Glomerular visceral epithelial cell (primary cell): ENCODE measurements at regions not wholly inside any gene's neighbourhood (a gene's known extent, or its start where the extent isn't known, plus 50 kb on each side); places are given as distances from the start of the nearest gene placed in this dataset.
"Not testable (repeated sequence)": the region's sequence is repeated elsewhere in the genome, so short reads cannot be mapped to it uniquely, and the experiment has no call there.

Experiments used
- DNase-seq: peaks from one replicate; pipeline ENCODE4 v3.0.0-alpha.2; 2016; ENCODE audit errors: extremely low spot score

DNA sequence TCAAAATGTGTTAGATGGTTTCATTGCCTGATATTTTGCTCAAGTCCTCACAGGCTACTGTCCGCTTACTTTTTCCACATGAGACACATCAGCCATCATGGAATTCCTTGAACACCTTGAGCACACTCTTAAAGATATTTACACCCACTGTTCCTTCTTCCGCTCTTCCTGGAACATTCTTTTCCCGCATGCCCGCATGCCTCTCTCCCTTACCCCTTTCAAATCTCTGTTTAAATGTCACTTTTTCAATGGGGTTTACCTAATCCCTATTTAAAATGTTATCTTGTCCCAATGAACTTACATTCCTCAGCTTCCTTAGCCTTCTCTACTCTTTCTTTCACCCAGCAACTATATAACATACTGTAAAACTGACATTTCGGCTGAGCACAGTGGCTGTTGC is 503.3 kb upstream of the PTCHD4 start:
- no peak for DNase-seq

DNA sequence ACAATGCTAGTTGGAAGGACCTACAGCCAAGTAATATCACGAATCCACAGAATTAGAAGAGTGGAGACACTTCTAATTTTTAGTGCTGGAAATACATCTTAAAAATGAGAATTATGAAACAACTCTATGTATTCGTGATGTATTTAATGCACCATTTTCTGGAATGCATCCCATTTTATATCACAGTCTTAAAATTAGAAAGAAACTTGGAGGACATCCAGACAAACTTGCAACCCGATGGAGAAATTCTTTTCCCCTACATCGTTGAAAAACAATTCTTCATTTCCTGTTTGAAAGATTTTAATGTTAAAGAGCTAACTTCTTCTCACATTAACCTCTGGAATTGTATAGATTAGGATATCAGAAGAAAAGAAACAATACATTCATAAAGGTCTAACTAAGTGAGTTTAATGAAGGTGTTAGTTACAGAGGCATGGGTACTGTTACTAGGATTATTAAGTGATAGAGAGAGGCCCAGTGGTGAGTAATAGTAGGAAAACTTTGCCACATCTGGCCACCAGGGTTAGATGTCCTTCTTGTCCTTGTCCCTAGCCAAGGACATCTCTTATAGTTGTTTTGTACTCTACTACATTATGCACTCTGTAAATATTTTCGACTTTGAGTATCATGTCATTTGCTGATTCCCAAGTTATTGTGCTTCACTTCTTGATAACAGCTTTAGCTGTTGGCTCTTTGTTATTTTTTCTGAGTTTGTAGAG is 502.4 kb upstream of the PTCHD4 start:
- DNase-seq = no peak

- DNase-seq = no peak
Measured at GRCh38 chr6:48611332-48611731, 500.3 kb upstream of the PTCHD4 start.

DNA sequence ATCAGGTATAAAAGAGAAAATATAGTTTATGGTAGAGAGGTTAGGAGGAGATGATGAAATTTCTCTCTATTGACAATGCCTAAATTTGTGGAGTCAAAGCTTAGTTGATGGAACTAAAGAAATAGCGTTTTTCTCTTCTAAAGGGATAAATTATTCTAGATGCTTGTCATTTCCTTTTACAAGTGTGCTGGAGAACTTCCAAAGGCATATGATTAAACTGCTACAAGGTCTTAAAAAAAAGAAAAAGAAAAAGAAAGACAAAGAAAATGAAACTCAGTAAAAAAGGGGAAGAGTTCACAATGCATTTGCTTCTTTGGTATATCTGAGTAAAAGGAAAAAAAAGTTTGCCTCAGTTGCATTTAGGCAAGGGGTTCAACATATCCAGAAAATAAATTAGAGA is 499.8 kb upstream of the PTCHD4 start:
- DNase-seq = no peak

DNA sequence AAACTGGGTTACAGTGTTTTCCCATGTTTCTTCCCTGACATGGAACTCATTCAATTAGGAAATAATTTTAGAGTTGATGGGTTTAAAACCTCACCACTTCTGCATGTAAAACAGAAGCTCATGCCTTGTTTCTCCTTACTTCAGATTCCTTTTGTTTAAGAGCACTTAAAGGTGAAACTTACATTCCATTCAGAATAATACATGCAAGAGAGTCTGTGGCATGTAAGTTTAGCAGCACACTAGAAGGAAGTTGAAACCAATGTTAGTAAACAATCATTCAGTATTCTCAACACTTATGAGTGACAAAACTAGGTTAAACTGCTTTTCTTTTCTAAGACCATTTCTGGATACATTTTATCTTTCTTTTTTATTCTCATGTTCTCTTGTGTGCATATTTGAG is 495.6 kb upstream of the PTCHD4 start:
- no peak for DNase-seq

- no peak for DNase-seq
Measured at GRCh38 chr6:48597951-48598350, 487.0 kb upstream of the PTCHD4 start.

DNA sequence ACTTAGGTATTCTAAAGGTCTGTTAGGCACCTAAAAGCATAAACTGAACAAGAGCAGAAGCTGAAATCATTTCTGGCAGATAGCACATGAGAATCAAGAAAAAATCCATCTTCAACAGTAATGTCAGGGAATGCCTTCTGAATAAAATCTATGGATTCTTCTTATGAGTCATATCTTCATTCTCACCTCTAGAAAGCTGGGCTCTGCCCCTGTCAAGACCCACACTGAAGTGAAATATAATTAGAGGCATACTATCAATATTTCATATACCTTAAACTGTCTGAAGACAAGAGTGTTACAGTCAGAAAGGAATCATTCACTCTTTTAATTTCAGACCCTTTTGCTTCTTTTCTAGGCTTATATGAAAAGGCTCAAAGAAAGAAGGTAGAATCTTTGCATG is 485.8 kb upstream of the PTCHD4 start:
- DNase-seq = no peak

GRCh38 chr6:48591158-48591557 is 480.2 kb upstream of the PTCHD4 start:
- DNase-seq = not testable (repeated sequence)

DNA sequence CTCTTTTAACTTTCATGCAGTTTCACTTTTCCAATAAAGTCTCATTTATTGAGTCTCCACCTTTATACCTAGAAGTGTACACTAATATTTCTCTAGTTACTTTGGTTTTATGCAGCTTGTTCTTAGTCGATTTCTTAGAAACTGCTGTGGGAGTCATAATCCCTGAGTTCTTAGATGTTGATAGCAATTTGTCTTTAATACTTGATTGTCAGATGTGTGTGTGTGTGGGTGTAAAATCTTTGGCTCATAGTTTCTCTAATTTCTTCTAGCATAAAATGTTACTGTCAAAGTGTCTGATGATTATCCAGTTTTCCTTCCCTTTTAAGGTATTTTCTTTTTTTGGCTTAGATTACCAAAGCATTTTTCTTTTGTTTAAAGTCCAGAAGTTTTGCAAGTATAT is 473.8 kb upstream of the PTCHD4 start:
- DNase-seq = no peak

- DNase-seq = no peak
Measured at GRCh38 chr6:48570656-48571055, 459.7 kb upstream of the PTCHD4 start.

DNA sequence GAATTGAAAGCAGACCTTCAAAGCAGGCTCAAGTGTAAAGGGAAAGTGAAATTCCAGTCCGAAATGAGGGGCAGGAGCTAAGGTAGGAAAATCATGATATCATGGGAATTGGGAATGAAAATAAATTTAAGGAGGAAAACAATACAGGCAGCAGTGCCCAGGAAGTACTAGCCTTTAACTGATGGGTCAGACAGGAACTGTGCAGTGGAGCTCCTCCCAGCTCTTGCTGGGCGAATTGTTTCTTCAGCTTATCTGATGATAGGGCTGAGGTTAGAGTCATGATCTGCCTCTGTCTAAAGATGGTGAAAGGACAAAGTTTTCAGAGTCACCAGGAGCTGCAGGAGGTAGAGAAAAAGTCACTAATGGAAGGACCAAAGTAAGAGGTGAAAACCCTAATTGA is 457.9 kb upstream of the PTCHD4 start:
- DNase-seq = no peak

- DNase-seq = peak; percentile 44
Measured at GRCh38 chr6:48567016-48567415, 456.0 kb upstream of the PTCHD4 start.

DNA sequence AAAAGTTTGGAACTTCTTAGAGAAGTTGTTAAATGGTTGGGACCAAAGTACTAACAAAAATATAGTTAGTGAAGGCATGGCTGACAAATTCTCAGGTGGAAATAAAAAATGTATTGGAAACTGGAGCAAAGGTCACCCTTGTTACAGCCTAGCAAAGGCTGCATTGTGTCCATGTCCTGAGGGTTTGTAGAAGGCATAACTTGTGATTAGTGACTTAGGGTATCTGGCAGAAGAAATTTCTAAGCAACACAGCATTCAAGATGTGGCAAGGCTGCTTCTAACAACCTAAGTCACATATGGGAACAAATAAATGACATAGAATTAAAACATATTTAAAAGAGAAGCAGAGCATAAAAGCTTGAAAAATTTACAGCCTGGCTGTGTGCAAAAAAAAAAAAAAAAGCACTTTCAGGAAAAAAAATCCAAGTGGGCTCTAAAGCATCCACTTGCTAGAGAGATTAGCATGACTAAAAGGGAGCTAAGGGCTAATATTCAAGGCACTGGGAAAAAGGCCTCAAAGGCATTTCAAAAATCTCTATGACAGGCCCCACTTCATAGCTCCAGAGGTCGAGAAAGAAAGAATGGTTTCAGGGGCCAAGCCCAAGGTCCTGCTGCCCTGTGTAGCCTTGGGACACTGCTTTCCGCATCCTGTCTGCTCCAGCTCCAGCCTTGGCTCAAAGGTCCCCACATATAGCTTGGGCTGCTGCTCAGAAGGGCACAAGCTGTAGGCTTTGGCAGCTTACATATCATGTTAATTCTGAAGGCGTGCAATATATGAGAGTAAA is 453.2 kb upstream of the PTCHD4 start:
- no peak for DNase-seq

DNA sequence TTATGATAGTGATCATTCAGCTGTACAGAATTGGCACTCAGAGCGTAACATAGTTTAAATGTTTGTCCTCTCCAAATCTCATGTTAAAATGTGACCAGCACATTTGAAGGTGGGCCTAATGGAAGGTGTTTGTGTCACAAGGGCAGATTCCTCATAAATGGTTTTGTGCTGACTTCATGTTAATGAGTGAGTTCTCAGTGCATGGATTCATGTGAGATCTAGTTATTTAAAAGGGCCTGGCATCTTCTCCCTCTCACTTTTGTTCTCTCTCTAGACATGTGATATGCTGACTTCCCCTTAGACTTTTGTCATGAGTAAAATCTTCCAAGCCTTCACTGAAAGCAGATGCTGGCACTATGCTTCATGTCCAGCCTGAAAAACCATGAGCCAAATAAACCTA is 452.4 kb upstream of the PTCHD4 start:
- no peak for DNase-seq

DNA sequence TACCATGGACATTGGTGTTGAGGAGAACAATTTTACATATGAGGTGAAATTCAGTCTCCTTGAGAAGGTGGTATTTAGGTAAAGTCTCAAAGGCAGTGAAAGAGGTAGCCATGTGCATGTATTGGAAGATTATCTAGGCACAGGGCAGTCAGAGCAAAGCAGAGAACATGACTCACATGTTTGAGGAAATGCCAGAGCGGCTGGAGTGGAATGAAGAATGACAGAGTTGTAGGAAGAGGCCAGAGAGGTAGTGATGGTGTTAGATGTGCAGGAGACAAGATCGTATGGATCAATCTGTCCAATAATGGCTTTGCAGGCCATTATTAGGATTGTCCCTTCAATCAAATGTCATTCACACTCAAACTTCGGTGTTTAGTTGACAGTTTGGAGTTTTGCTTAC is 449.4 kb upstream of the PTCHD4 start:
- DNase-seq = peak; percentile 41

DNA sequence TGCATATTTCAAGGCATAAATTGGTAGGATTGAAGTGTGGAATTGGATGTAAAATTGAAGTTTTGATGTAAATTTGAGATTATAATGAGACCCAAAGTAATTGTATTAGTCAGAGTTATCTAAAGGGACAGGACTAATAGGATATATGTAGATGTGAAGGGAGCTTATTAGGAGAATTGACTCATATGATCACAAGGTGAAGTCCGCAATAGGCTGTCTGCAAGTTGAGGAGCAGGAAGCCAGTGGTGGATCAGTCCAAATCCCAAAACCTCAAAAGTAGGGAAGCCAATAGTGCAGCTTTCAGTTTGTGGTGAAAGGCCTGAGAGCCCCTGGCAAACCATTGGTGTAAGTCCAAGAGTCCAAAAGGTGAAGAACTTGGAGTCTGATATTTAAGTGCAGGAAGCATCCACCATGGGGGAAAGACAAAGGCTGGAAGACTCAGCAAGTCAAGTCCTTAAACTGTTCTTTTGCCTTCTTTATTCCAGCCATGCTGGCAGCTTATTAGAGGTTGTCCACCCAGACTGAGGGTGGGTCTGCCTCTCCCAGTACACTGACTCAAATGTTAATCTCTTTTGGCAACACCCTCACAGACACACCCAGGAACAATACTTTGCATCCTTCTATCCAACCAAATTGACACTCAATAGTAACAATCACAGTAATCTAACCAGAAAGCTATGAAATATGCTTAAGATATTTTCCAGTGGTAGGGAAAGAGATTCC is 442.6 kb upstream of the PTCHD4 start:
- DNase-seq = no peak

- DNase-seq = no peak
Measured at GRCh38 chr6:48552905-48553304, 441.9 kb upstream of the PTCHD4 start.

GRCh38 chr6:48550603-48551002 is 439.6 kb upstream of the PTCHD4 start:
- DNase-seq = no peak

GRCh38 chr6:48542191-48542590 is 431.2 kb upstream of the PTCHD4 start:
- DNase-seq = no peak

DNA sequence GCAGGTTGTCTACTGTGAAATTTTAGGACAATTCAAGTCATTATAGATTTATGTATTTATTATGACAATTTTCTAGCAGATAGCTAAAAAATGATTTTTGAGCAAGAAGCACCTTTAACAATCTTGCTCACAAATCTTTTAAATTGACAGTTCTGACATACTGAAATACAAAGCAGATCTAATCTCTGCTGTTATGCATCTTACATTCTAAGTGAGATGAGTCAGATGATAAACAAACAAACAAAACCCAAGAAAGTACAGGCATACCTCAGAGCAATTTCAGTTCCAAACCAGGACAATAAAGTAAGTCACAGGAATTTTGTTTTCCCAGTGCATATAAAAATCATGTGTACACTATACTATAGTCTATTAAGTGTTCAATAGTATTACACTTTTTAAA is 430.7 kb upstream of the PTCHD4 start:
- DNase-seq = no peak

DNA sequence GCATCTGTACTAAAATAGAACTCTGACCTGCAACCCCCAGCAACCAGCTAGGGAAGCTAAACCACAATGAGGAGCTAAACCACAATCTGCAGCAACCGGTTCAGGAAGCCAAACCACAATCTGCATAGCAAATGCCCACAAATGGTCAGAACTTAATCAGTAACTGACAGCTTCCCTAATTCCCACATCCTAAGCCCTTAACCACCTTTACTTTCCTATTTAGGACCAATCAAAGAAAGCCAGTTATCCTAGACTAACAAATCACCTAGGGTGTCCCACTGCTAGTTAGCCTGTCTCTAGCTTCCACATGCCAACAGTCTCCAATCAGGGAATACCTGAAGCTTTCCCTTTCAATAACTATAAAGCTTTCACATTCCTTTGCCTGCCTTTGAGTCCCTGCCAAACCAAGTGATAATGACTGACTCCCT is 424.6 kb upstream of the PTCHD4 start:
- DNase-seq = peak; percentile 89

DNA sequence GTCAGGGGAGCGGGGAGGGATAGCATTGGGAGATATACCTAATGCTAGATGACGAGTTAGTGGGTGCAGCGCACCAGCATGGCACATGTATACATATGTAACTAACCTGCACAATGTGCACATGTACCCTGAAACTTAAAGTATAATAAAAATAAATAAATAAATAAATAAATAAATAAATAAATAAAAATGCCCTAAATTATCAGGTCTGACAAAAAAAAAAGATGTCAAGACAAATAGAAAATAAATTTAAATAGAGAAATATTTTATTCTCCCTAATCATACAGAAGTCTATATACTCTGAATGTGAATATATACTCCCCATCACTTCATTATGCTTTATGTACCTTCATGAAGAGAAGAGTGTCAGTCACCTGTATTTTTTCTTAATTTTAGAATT is 420.0 kb upstream of the PTCHD4 start:
- DNase-seq = not testable (repeated sequence)

DNA sequence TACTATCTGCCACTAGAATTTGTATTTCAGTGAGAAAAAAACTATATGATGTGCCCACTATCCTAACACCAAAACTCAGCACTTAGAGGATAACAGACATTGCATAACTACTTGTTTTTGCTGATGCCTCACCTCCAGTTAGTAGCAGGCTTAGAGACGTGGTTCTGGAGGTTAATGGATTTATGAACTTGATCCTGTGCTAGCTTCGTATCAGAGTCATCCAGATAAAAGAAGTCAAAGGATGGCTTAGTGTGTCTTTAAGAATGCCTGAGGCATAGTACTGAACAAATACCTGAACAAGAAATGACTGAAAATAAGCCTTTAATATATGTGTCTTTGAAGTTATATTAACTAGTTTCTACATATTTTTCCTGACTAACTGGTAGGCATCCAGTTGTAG is 414.9 kb upstream of the PTCHD4 start:
- DNase-seq = no peak
